ENCODE measurements at regions not wholly inside any gene's neighbourhood (a gene's known extent, or its start where the extent isn't known, plus 50 kb on each side); places are given as distances from the start of the nearest gene placed in this dataset.

- TF ChIP-seq POLR2AphosphoS5 (IDR thresholded peaks at IDR 0.05) (no peak), EP300 (IDR thresholded peaks at IDR 0.05) (no peak), POLR2A (IDR thresholded peaks at IDR 0.05; ENCODE audit: low read depth) (no peak), CTCF (IDR thresholded peaks at IDR 0.05) (no peak)
- intact Hi-C loops (cut with DNase I), result no loop called here
- no peak for DNase-seq (ENCODE audit: extremely low spot score)
- H3K4me1 ChIP-seq, result no peaks in the 10 kb centered on the region
- H3K9me3 ChIP-seq, result no peaks in the 10 kb centered on the region
- H3K27ac ChIP-seq (replicated peaks in 1 of 4), result no peak overlapping the region
- H3K4me3 ChIP-seq, result no peak overlapping the region
- WGBS, result 38% methylated on average over 2 of the region's 2 CpGs
- H3K36me3 ChIP-seq, result no peaks in the 10 kb centered on the region
- H3K27me3 ChIP-seq, result peaks cover 0 to 25% (median 4%) of the 10 kb centered on the region in 4 donors
These were observed 605.1 kb downstream of the VRK1 start for GRCh38 chr14:97402279-97402678.

- Histone ChIP-seq H3K4me3 (no peak overlapping the region), H3K27me3 (peaks cover 0 to 63% (median 13%) of the 10 kb centered on the region in 4 donors), H3K9me3 (no peaks in the 10 kb centered on the region), H3K27ac (replicated peaks in 1 of 4) (no peak overlapping the region), H3K36me3 (no peaks in the 10 kb centered on the region), H3K4me1 (no peaks in the 10 kb centered on the region)
- no peak for DNase-seq (ENCODE audit: extremely low spot score)
- TF ChIP-seq POLR2A (IDR thresholded peaks at IDR 0.05; ENCODE audit: low read depth), result no peak
- TF ChIP-seq EP300 (IDR thresholded peaks at IDR 0.05), result no peak
- no peak for TF ChIP-seq POLR2AphosphoS5 (IDR thresholded peaks at IDR 0.05)
- TF ChIP-seq CTCF (IDR thresholded peaks at IDR 0.05), result no peak
- intact Hi-C loops (cut with DNase I), result no loop called here
- 49% methylated on average over 17 of the region's 17 CpGs for WGBS
These were observed 610.7 kb downstream of the VRK1 start for GRCh38 chr14:97407701-97408407.

GRCh38 chr14:97408503-97408902 lies 611.3 kb downstream of the VRK1 start:
- Histone ChIP-seq H3K27me3 (peaks cover 0 to 69% (median 14%) of the 10 kb centered on the region in 4 donors), H3K36me3 (no peaks in the 10 kb centered on the region), H3K27ac (replicated peaks in 1 of 4) (no peak overlapping the region), H3K4me3 (no peak overlapping the region), H3K9me3 (no peaks in the 10 kb centered on the region), H3K4me1 (peaks cover 0 to 6% (median 3%) of the 10 kb centered on the region in 4 donors)
- WGBS, result 78% methylated on average over 2 of the region's 2 CpGs
- intact Hi-C loops (cut with DNase I), result no loop called here
- no peak for DNase-seq (ENCODE audit: extremely low spot score)
- TF ChIP-seq POLR2AphosphoS5 (IDR thresholded peaks at IDR 0.05) (no peak), CTCF (IDR thresholded peaks at IDR 0.05) (no peak), EP300 (IDR thresholded peaks at IDR 0.05) (no peak), POLR2A (IDR thresholded peaks at IDR 0.05; ENCODE audit: low read depth) (no peak)

- no peaks in the 10 kb centered on the region for H3K36me3 ChIP-seq
- intact Hi-C loops (cut with DNase I), result no loop called here
- no peak for TF ChIP-seq POLR2AphosphoS5 (IDR thresholded peaks at IDR 0.05)
- peaks cover 0 to 10% (median 4%) of the 10 kb centered on the region in 4 donors for H3K4me1 ChIP-seq
- WGBS, result 73% methylated on average over 21 of the region's 21 CpGs
- no peak overlapping the region for H3K27ac ChIP-seq (replicated peaks in 1 of 4)
- DNase-seq (ENCODE audit: extremely low spot score), result no peak
- H3K27me3 ChIP-seq, result peaks cover 0 to 74% (median 16%) of the 10 kb centered on the region in 4 donors
- H3K4me3 ChIP-seq, result no peak overlapping the region
- no peaks in the 10 kb centered on the region for H3K9me3 ChIP-seq
These were observed 612.0 kb downstream of the VRK1 start for GRCh38 chr14:97408937-97409815.
